ENCODE measurements at regions not wholly inside any gene's neighbourhood (a gene's known extent, or its start where the extent isn't known, plus 50 kb on each side); places are given as distances from the start of the nearest gene placed in this dataset.

DNA sequence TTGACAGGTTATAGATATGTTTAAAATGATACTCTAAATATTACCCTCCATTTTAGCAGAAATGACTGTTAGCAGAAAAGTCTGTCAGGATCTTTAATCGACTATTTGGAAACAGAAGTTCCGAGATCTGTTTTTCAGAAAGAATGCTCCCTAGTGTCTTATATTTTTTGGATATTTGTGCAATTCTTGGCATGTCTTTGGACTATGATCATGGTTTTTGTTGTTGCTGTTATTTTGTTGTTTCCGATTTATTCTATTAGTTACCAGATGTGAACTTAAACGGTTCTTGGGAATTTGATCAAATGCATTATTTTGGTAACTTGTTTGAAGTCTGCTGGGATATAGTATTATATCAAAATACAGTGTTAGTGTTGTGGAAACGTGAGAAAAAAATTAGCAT lies 106.4 kb upstream of the CEP162 start:
- H3K27ac ChIP-seq, result no peak overlapping the region
- H3K4me3 ChIP-seq, result no peak overlapping the region
- no peak for DNase-seq (ENCODE audit: low spot score)
- TF ChIP-seq, protein P1, sequence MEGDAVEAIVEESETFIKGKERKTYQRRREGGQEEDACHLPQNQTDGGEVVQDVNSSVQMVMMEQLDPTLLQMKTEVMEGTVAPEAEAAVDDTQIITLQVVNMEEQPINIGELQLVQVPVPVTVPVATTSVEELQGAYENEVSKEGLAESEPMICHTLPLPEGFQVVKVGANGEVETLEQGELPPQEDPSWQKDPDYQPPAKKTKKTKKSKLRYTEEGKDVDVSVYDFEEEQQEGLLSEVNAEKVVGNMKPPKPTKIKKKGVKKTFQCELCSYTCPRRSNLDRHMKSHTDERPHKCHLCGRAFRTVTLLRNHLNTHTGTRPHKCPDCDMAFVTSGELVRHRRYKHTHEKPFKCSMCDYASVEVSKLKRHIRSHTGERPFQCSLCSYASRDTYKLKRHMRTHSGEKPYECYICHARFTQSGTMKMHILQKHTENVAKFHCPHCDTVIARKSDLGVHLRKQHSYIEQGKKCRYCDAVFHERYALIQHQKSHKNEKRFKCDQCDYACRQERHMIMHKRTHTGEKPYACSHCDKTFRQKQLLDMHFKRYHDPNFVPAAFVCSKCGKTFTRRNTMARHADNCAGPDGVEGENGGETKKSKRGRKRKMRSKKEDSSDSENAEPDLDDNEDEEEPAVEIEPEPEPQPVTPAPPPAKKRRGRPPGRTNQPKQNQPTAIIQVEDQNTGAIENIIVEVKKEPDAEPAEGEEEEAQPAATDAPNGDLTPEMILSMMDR (IDR thresholded peaks at IDR 0.05), result no peak

- no peak overlapping the region for H3K27ac ChIP-seq
- TF ChIP-seq, protein P1 (IDR thresholded peaks at IDR 0.05), result no peak
- no peak for DNase-seq (ENCODE audit: low spot score)
- H3K4me3 ChIP-seq, result no peak overlapping the region
Measured at GRCh38 chr6:84332139-84333034, 104.9 kb upstream of the CEP162 start.

DNA sequence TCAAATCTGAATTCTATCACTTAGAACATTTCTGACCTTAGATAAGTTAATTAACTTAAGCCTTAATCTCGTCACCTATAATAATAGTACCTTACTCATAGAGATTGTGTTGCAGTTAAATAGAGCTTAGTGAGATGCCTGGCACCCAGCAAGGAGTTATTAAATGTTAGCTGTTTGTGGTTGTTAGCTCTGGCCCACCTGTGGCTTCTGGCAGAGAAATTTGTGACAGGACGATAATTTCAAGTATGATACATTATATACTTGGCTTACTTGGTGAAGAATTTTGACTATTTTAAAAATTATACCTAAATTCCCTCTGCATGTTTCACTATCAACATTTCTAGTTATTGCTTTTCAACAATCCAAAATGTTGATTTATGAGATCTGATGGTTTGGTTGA lies 102.9 kb upstream of the CEP162 start:
- TF ChIP-seq, protein P1 (IDR thresholded peaks at IDR 0.05), result no peak
- H3K4me3 ChIP-seq, result no peak overlapping the region
- DNase-seq (ENCODE audit: low spot score), result no peak
- no peak overlapping the region for H3K27ac ChIP-seq

DNA sequence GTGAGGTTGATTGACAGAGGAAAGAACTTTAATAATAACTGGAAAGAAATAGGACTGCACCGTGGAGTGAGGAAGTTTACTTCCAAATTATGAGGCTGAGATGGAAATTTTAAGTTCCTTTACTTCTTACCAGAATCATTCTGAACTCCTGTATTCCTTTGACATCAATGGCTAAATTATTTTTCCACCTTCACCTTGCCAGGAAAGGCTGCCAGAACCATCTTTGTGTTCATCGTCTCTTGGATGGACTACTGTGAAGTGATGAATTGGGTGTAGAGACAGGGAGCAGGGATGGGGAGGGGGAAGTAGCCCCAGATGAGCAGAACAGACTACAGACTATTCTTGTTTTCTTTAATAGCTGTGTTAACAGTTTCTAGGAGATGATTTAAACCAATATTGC lies 102.1 kb upstream of the CEP162 start:
- TF ChIP-seq, protein P1 (IDR thresholded peaks at IDR 0.05), result no peak

DNA sequence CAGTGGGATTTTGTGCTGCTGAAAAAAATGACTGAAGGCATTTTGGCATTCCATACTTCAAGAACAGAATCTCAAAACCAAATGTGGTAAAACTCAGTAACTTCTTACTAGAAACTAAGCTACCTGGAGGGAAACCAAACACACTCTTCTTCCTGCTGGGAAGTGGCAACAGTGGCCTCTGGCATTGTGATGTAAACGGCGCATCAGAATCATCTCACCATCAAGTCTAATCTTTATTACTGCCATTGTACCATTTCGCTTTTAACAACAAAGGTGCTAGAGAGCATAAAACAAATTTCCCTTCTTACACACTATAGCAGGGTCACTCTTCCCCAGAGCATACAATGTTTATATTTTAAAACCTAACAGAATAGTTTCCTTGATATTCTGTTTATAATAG lies 101.6 kb upstream of the CEP162 start:
- TF ChIP-seq, protein P1 (IDR thresholded peaks at IDR 0.05), result no peak
- DNase-seq (ENCODE audit: low spot score), result no peak
- H3K4me3 ChIP-seq, result no peak overlapping the region
- no peak overlapping the region for H3K27ac ChIP-seq

More for the DNA sequence above, 102.1 kb upstream of the CEP162 start:
- DNase-seq (ENCODE audit: low spot score), result no peak
- Histone ChIP-seq H3K27ac (no peak overlapping the region), H3K4me3 (no peak overlapping the region)

DNA sequence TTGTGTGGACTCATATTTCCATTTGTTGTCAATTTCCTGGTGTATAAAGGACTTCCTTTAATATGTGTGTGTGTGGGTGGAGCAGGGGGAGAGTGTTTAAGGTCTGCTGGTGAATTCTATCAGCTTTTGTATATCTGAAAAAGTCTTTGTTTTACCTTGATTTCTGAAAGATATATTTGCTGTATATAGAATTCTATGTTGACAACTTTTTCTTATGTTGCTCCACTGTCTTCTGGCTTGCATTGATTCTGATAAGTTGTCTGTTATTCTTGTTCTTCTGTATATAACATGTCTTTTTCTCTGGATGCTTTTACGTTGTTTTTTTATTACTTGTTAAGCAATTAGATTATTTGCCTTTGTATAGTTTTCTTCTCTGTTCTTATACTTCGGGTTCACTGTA lies 90.0 kb upstream of the CEP162 start:
- no peak overlapping the region for H3K27ac ChIP-seq
- TF ChIP-seq, protein P1 (IDR thresholded peaks at IDR 0.05), result no peak
- no peak for DNase-seq (ENCODE audit: low spot score)

DNA sequence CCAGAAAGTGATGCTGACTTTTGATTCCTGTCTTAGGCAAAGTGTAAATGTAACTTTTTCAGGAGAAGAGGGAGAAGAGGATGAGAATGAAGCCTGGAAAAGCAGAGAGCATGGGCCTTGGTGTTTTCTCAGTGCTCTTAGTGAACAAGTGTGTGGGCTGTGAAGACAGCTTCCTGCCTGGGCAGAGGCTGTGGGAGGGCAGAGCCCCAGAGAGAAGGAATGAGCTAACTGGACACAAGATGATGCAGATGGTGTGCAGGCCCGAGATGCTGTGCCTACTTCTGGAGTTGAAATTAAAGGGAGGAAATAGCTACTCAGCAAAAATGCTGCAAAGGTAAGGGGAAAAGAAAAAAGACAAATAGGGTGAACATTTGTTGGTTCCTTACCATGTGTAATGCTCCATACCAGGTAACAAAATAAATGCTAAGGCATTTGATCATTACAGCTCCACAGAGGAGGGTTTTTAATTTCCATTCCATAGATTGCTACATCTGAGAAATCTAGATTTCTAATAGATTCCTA lies 87.0 kb upstream of the CEP162 start:
- H3K27ac ChIP-seq, result no peak overlapping the region
- TF ChIP-seq, protein P1 (IDR thresholded peaks at IDR 0.05), result no peak
- DNase-seq (ENCODE audit: low spot score), result no peak
- H3K4me3 ChIP-seq, result no peak overlapping the region

More for the DNA sequence above, 90.0 kb upstream of the CEP162 start:
- H3K4me3 ChIP-seq, result no peak overlapping the region

All from coronary artery (tissue), 2 donors.